HG02642 (cell line): ENCODE measurements at regions not wholly inside any gene's neighbourhood (a gene's known extent, or its start where the extent isn't known, plus 50 kb on each side); places are given as distances from the start of the nearest gene placed in this dataset.

Experiments
- ATAC-seq: cut with Tn5 transposase; IDR thresholded peaks from one replicate; pipeline ENCODE4 v1.9.1; 2021; ENCODE audit warnings: mild to moderate bottlenecking; ENCODE audit not compliant: unreplicated experiment, poor library complexity

DNA sequence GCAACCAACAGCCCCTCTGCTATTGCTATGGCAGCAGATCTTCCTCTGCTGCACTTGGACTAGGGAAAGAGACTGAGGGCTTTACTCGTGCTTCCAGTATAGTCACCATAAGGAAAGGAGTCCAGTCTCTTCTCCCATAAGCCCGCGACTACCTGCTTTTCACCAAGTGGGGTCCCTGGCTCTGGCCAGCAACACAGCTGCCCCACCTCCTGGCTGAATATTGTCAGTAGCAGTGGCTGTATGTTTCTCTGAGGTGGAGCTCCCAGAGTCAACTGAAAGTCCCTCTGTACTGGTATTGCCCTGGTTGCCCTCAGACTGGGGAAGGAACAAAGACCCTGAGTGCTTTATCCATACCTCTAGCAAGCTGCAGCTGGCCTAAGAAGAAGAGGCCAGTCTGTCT lies 719.6 kb downstream of the SQOR start:
- ATAC-seq = no peak

DNA sequence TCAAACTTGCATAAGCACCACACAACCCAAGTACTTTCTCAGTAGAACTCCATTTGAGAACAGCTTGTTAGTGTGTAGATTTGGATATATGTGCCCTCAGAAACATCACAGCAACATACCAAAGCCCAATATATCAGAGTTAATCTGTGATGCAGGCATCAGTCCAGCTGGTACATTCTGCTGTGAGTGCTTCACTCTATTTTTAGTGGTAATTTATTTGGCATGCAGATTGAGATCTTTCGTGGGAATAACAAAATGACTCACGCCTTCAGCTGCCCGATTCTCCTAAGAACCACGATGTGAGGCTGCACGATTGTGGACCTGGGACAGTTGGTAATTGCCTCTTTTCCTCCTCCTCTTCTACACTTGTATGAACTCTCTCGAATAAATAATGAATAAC lies 730.7 kb downstream of the SQOR start:
- no peak for ATAC-seq

DNA sequence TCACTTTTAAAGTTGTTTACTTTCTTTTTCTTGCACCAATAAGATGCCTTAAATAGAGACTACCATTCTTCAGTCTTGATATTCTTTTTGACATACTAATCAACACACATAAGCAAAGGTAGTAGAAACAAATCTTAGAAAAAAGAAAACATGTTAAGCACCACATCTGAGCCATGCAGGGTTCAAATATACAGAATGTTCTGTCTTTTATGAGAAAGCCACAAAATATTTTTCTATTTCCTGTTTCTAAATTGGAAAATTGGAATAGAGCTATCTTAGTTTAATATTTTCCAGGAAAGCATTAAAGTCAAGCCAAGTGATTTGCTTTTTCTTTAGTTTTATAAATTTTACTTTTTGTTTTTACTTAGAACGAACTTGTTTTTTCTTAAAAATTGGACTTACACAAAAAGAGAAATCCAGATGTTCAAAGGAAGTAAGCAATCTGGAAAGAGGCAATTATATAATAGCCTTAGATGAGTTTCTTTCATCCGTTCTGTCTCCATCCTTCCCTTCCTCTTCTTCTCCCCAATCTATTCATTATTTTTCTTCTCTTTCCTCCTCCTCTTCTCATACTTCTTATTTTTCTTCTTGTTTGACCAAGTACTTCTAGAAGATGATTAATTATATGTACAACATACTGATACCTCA lies 731.7 kb downstream of the SQOR start:
- no peak for ATAC-seq

DNA sequence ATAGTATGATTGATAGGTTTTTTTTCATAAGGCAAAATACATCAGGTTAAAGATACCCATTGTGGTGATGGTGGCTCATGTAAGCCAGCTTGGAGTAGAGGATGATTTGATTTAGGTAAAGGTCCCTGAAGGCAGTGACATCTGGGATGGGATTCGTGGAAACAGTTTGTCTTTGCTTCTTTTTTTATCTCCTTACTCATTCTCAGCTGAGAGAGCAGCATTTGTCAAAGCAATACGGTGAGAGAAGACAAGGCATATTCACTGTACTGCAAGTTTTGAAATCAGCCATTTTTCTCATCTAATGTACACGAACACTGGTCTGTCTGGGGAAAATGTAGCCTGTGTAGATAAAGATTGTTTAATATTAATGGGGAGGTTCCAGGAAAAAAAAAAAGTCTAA lies 749.1 kb downstream of the SQOR start:
- no peak for ATAC-seq

DNA sequence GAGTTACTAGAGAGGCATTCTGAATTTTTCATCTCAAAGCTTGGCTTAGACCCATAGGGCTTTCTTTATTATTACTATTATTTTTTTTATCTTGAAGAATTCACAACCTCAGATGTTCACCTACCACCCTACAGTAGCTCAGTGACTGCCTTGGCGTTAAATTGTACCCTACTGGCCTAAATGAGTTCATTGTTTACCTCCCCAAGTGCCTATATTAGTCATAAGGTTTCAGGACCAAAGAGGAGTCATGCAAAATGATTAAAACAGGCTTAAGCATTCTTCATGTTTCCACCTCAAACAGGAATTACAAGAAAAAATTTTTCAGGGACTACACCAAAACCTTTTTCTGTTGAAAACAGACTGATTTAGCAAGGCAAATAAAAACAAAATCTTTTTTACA lies 751.5 kb downstream of the SQOR start:
- ATAC-seq = no peak

DNA sequence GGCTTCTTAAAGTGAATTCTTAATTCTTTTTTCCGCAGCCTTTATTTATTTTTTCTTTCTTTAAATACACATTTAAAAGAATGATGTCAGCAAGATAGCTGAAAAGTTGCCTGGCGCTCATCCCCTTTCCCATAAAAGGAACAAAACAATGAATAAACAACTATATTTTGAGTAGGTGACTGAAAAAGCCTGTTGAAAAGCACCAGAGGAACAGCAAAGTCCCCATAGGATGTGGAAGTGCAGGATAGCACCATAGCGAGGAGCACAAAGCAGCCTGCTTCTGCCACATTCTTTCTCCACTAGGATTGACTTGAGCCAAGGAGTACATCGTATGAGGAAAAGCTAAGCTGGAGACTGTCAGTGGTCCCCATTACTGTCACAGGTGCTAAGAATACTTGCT lies 754.9 kb downstream of the SQOR start:
- no peak for ATAC-seq

DNA sequence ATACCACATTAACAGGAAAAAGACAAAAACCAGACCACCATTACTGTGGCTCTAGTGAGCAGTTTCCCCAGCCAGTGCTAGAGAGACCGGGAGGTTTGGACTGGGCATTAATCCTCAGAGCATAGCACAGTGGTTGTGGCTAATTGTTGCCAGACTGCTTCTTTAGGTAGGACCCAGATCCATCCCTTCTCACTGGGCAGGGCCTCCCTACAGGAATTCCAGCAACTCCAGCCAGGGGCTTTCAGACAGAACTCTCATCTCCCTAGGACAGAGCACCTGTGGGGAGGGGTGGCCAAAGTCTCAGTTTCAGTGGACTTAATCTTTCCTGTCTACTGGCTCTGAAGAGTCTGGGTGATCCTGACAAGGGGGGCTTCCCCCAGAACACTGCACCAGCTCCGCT lies 759.6 kb downstream of the SQOR start:
- ATAC-seq = no peak

DNA sequence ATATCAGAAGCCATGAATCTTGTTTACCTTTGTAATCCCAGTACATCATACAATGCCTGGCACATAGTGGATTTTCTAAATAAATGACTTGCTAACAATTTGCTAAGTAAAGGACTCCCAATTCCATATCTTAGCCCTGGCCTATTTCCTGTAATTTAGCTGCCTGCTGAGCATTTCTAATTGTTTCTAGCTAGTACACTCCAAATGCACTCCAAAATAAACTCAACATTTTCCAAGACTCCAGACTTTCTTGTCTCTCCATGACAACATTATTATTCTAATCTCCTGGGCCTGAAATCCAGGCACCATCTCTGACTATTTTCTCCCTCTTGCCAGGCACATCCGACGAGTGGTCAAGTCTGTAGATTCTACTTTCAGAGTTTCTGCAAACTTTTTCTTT lies 773.5 kb downstream of the SQOR start:
- no peak for ATAC-seq

DNA sequence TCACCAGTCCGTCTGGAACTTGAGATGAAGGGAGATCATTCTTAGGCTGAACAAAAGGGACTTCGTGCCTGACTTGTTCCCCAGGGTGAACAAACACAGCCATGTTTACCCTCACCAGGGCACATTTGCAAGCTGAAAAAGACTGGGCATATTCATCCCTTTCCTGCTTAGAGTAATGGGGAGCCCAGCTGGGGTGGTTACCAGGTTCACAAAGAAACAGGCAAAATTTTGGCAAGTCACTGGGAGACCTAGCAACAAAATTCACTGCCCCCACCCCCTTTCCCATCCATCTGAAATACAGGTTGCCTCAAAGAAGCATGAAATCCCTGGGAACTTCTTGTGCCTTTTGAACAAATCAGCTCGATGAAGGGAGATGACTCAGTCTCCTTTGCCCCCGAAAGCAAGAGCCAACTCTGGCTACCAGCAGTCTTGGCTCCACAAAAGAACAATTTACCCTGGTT lies 775.0 kb downstream of the SQOR start:
- ATAC-seq = no peak

DNA sequence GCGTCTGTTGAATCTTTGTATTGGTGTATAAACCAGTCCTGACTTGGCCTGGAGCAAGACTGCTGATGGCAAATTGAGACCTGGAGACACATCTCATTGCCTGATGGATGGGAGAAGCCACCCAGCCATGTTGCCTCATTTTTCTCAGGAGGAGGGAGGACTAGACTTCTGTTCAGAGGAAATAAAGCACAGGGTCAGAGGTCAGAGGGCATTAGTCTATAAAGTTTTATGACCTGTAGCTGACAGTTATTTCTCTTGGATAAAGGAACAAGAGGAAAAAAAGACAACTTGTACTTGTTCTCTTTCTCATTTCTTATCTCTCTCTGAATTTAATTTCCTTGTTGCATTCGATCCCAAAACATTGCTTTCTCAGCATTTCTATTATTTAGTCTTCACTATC lies 775.9 kb downstream of the SQOR start:
- ATAC-seq = no peak

DNA sequence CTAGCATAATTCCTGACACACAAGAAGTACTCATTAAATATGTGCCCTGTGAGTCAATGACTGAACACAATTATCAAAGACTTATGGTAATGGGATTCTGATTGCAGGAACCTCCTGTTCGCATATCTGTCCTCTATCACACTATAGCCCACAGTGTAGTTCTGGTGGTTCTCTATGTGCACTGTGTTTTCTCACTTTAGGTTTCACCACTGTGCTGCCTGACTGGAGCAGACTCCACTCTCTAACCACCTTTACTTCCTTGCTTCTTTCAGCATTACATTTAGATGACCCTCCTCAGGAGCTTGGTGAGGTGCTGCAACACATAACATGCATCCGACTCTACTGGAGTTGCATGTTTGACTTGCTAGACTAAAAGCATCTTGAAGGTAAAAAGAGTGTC lies 777.1 kb downstream of the SQOR start:
- no peak for ATAC-seq

DNA sequence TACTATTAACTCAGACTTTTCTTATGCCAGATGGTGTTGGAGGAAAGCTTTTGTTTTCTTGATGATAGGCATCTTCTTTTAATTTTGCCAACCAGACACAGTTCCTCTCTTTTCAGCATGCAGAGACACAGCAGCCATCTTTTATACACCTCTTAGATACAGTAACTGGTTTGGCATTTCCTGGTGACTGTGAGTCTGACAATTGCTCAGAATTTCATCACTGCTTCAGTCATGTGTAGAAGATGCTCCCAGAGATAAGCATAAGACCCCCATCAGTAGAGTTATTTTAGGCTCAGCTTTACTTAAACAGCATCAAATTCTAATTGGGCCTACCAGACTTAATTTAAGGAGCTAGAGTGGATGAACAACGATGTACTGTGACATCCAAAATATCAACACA lies 779.0 kb downstream of the SQOR start:
- no peak for ATAC-seq

DNA sequence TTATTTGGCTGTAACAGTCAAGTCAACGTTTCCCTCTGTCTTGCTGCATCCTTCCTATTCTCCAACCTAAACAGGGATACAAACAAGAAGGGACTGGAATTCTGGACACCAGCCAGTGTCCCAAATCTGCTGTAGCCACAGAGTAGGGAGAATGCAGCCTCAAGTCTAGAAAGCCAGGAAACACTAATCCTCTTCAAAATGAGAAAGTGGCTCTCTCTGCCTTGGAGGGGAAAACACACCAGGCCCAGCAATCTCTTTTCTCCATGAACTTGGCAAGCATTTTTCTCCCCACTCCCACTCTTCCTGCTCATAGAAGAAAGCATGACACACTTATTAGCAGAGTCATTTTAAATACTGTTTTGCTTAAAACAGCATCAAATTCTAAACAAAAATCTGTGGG lies 781.7 kb downstream of the SQOR start:
- ATAC-seq = no peak

DNA sequence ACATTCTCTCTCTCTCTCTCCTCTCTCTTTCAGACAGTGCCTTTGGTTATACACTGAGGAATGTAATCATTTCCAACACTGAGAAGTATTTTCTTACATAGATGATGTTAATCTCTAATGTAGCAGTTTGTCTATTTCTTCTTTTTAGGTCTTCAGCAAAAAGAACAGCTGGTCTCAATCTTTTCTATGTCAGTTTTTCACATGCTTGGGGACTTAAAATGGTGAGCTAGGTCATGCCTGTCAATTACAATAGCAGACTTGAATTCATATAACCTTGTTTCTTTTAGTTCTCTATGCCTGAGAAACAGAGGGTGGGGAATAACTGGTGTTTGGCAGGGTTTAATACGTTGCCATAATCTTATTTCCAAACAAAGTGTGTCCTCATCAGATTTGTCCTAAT lies 786.2 kb downstream of the SQOR start:
- ATAC-seq = no peak

DNA sequence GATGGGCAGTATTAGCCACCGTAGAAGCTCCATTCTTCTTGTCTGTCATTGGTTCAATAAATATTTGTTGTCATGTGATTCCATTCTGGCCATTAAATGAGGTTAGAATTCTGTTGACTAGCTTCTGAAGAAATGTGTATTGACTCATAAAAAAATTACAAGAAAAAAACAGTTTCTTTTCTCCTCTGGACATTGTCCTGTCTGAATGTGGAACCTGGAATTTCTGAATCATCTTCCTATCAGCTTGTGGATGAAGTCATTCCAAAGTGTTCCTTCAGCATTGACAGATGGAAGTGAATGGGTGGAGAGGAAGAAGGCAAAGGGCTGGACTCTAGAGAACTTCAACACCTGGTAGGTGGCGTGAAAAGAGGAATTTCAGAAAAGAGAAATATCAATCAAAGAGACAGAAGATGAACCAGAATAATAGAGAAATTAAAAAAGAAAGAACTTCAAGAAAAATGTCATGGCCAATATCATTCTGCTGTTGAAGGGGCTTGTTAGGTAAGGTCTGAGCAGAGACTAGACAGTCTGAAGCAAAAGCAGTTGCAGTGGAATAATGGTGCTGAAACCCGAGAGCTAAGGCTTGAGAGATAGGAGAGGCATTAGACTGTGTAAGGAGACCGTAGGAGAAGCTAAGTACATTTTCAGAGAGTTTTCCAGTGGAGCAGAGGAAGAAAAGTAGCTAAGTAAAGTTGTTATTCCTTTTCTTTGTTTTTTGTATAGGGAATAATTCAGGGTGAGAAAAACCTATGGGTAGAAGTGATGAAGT lies 806.6 kb downstream of the SQOR start:
- no peak for ATAC-seq

DNA sequence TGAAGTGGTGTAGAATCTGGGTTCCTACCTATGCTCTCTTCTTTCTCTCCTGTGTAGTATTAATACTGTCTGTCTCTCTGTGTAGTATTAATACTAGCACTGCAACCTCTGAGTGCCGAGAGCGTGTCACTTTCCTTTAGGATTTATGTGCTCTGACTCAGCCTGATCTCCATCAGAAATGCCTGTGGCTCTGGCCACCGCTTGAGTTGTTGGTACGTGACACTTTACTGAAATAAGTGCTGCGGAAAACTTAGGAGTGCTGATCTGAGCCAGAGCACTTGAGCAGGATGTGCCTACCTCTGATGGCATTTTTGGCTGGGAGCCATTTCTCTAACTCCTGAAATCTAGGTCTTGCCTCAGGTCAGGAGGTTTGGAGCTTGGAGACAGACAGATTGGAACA lies 807.4 kb downstream of the SQOR start:
- no peak for ATAC-seq

DNA sequence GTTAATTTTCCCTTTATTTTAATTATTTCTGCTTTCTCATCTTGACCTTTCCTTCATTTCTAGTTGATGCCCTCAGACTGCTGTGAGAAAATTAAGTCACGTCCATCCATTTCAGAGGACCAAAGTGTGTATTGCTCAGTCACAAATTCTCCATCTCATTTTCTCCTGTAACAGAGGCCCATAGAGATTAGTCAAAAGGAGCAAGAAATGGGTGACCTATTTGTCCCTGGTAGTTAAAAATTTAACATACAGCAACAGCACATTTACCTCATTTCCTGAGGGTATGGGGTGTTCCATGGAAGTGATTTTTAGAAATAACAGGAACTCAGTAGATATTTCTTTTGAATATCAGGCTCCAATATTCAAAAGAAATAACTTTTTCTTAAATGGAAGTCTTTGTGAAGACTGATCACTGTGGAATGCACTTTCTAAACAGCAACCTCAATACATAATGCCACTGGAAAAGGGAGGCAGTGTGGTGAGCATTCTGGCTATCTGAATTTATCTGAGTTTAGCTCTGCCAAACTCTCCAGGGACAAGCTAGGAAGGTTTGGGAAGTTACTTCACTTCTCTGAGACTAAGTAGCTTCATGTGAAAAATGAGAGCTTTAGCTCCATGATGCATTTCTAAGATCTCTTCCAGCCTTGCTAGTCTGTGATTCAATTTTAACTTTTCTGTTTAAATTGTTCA lies 808.2 kb downstream of the SQOR start:
- no peak for ATAC-seq

DNA sequence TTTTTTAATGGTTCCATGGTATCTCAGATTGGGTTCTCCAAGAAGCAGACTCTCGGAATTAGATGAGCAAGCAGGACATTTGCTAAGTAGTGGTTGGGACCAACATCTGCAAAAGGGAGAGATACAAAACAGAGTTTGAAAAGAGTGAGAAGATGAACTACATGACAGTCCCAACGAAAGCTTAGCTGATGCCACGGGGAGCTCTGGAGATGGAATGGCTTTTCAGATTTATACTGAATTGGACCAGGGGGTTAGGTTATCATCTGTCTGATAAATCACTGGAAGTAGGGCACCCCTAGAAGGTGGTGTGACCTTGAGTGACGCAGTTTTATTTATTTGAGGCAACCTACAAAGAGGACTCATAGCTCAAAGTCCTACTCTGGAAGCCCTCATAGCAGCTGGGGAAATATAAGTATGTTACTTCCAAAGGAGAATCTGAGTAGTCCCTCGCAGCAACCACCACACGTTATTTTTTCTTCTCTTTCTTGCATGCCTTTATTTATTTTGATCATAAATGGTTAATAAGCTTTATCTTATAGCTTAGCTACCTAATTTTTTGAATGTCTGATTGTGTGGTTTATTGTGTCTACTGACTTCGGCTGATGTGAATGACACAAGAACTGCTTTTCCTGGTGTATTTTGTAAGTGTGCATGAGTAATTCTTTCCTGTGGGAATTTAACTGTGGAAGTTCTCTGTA lies 815.4 kb downstream of the SQOR start:
- no peak for ATAC-seq

DNA sequence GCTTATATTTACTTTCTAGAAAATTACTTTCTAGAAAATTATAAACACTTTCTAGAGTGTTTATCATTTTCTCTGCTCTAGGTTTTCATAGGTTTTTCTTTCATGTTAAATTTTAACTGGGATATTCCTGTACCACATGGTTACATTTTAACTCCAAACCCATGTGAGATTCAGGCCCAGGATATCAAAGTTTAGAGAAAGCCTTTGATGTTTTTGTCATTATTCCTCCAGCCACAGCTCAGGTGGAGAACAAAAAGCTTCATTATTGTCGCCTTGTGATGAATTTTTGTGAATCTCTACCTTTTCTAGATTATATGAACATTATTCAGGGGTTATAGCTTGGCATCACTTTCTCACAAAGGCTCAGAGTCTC lies 816.0 kb downstream of the SQOR start:
- ATAC-seq = no peak

DNA sequence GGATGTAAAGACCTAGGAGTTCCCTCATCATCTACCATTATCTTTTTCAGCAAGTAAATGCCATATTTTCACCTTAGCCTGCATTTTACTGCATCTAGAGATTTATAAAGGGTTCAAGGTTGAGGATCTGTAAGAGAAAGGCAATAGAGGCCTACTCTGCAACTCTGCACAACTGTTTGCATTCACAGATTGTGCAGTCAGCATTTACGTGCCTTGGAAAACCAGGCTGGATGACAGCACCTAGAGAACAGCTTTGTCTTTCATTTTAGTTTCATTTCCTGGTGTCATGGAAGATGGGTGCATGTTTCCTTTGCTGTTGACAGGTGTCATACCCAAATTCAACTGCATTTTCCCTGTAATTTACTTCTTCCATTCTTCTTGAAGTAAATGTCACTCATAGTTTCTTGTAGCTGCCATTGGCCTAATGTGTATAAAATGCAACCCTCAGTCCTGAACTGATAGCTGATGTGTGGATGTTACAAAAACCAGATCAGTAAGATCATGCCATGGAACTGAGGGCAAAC lies 817.5 kb downstream of the SQOR start:
- no peak for ATAC-seq

DNA sequence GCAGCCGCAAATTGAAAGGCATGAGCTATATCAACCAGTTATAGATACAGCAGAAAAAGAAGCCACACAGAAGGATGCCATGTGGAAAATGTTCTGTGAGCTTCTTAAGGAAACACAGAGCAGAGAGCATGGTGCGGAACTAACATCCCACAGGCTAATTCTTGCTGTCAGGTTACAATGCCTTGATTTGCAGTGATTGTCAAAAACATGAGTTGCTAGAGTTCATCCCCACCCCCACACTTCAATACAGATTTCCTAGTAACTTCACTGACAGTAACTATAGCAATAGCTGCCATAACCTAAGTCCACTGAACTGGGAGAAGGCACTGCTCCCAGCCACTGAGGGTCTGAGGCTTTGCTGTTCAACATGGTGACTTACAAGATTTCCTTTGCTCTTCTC lies 821.6 kb downstream of the SQOR start:
- no peak for ATAC-seq
